ENCODE measurements at regions not wholly inside any gene's neighbourhood (a gene's known extent, or its start where the extent isn't known, plus 50 kb on each side); places are given as distances from the start of the nearest gene placed in this dataset.

DNA sequence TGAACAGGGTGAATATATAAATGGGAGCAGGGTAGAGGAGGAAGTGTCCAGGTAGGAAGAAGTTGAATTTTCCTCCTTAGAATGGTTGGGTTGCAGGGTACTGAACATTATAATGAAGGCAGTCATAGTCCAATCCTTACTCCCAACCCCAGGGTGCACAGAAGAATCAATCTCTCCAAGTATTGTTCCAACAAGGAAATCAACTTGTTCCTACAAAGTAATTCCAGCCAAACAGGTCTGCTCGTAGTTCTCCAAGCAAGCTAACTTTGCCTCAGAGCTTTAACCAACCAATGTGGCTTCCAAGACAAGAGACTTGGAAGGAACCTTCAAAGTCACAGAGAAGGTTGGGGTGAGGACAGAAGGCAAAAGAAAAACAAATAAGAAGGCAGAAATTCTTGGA is 527.2 kb downstream of the MED13L start:
- intact Hi-C loops (cut with DNase I) = loop anchor here in 1 of 2 donors (5.0 kb wide), 1 partner anchor 1083 kb away; no protein-coding TSS in a partner anchor
- H3K27me3 ChIP-seq = no peaks in the 10 kb centered on the region
- 75% methylated on average over 1 of the region's 1 CpG for WGBS (ENCODE audit: insufficient coverage, low coverage, low lambda C conversion rate, missing lambda C conversion rate)

DNA sequence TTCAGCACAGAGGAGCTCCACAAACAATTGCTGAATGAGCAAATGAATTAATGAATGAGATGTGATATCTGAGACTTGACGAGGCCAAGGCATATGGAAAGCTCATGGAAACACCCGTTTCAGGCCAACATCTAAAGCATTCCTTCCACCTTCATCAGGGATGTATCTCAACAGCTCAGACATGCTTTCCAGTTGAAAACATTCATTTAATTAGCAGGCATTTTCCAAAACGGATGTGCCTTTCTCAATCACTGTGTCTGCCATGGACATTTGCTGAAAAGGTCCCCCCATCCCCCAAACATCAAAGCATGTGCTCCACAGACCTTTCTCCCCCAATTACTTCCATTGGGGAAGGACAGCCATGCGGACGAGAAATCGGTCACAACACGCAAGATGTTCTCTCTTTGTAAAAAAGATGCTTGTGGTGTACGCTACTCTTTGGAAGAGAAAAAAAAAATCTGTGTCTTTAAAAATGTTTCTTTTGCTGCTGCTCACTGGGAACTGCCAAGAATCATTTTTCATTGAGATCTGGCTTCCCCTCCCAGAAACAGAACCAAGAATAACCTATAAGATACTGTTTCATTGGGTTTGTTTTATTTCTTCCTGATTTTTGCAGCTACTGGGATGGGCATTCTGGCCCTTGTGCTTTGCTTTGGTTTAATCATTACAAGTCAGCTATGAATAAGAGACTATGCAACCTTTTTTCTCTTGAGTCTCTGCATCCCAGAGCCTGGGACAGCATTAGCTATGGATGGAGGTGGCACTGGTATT is 528.2 kb downstream of the MED13L start:
- H3K27ac ChIP-seq = no peak overlapping the region
- DNase-seq (no peak), ATAC-seq (no peak)
- H3K27me3 ChIP-seq = no peaks in the 10 kb centered on the region
- no peaks in the 10 kb centered on the region for H3K36me3 ChIP-seq
- no peak for TF ChIP-seq POLR2A (IDR thresholded peaks at IDR 0.05)
- TF ChIP-seq, protein P1, sequence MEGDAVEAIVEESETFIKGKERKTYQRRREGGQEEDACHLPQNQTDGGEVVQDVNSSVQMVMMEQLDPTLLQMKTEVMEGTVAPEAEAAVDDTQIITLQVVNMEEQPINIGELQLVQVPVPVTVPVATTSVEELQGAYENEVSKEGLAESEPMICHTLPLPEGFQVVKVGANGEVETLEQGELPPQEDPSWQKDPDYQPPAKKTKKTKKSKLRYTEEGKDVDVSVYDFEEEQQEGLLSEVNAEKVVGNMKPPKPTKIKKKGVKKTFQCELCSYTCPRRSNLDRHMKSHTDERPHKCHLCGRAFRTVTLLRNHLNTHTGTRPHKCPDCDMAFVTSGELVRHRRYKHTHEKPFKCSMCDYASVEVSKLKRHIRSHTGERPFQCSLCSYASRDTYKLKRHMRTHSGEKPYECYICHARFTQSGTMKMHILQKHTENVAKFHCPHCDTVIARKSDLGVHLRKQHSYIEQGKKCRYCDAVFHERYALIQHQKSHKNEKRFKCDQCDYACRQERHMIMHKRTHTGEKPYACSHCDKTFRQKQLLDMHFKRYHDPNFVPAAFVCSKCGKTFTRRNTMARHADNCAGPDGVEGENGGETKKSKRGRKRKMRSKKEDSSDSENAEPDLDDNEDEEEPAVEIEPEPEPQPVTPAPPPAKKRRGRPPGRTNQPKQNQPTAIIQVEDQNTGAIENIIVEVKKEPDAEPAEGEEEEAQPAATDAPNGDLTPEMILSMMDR (IDR thresholded peaks at IDR 0.05) = no peak
- no peaks in the 10 kb centered on the region for H3K4me1 ChIP-seq
- WGBS (ENCODE audit: insufficient coverage, low coverage, low lambda C conversion rate, missing lambda C conversion rate) = 72% methylated on average over 8 of the region's 8 CpGs
- intact Hi-C loops (cut with DNase I) = no loop called here
- H3K4me3 ChIP-seq = no peak overlapping the region
- H3K9me3 ChIP-seq = no peaks in the 10 kb centered on the region

More for the DNA sequence above, 527.2 kb downstream of the MED13L start:
- Histone ChIP-seq H3K4me3 (no peak overlapping the region), H3K9me3 (no peaks in the 10 kb centered on the region), H3K4me1 (no peaks in the 10 kb centered on the region), H3K36me3 (no peaks in the 10 kb centered on the region), H3K27ac (no peak overlapping the region)
- no peak for TF ChIP-seq POLR2A (IDR thresholded peaks at IDR 0.05)
- TF ChIP-seq, protein P1 (IDR thresholded peaks at IDR 0.05) = no peak
- DNase-seq = no peak
- no peak for ATAC-seq

DNA sequence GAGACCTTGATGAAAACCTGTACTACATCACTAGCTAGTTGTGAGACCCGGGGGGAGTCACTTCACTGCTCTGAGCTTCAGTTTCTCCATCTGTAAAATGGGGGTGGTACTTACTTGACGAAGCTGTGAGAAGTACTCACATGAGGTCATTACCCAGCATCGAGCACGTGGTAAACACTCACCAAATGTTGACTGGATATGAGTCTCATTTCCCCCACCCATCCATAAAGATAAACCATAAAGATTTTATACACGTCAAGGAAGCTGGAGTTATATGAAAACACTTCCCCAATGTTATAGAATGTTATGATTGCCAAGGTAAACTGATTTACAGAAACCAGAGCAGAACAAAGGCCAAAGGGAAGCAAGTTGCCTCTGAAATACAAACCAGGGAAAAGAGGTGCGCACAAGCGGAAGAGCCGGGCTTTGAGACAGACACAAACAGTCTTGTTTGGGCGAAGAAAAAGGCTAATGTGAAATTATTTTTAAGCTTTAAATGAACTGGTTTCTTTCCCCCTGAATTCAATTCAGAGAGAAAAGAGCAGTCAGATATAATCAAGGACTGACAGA is 536.8 kb downstream of the MED13L start:
- 61% methylated on average over 9 of the region's 9 CpGs for WGBS (ENCODE audit: insufficient coverage, low coverage, low lambda C conversion rate, missing lambda C conversion rate)
- no peak for ATAC-seq

DNA sequence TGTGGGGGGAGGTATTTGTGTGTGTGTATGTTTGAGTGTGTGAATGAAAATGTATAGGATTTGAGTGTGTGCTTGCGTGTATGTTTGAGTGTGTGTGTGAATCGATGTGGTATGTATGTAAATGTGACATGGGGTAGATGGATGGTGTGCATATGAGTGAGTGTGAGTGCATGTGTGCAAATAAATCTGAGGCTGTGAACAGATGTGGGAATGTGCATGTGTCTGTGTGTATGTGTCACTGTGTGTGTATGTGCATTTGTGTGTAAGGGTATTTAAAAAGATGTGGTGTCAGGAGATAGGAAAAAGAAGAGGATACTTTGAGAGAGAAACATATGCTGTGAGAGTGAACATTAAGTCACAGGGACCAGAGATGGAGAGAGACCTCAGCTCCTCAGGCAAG is 539.6 kb downstream of the MED13L start:
- Histone ChIP-seq H3K9me3 (no peaks in the 10 kb centered on the region), H3K4me3 (no peak overlapping the region), H3K4me1 (no peaks in the 10 kb centered on the region), H3K27ac (no peak overlapping the region), H3K36me3 (no peaks in the 10 kb centered on the region), H3K27me3 (no peaks in the 10 kb centered on the region)
- intact Hi-C loops (cut with DNase I) = no loop called here
- no peak for DNase-seq
- ATAC-seq = no peak
- TF ChIP-seq POLR2A (IDR thresholded peaks at IDR 0.05) = no peak
- TF ChIP-seq, protein P1 (IDR thresholded peaks at IDR 0.05) = no peak
- WGBS (ENCODE audit: insufficient coverage, low coverage, low lambda C conversion rate, missing lambda C conversion rate) = 84% methylated on average over 2 of the region's 2 CpGs

More for the DNA sequence above, 536.8 kb downstream of the MED13L start:
- no peak overlapping the region for H3K4me3 ChIP-seq
- H3K36me3 ChIP-seq = no peaks in the 10 kb centered on the region
- TF ChIP-seq, protein P1 (IDR thresholded peaks at IDR 0.05) = no peak
- TF ChIP-seq POLR2A (IDR thresholded peaks at IDR 0.05) = no peak
- no peaks in the 10 kb centered on the region for H3K4me1 ChIP-seq
- H3K9me3 ChIP-seq = no peaks in the 10 kb centered on the region
- H3K27ac ChIP-seq = no peak overlapping the region
- intact Hi-C loops (cut with DNase I) = no loop called here
- DNase-seq = no peak
- no peaks in the 10 kb centered on the region for H3K27me3 ChIP-seq
